ENCODE measurements at regions not wholly inside any gene's neighbourhood (a gene's known extent, or its start where the extent isn't known, plus 50 kb on each side); places are given as distances from the start of the nearest gene placed in this dataset.

GRCh38 chr22:22069450-22070370 is 87.1 kb upstream of the TOP3B start:
- TF ChIP-seq EZH2 (IDR thresholded peaks at IDR 0.05; ENCODE audit: borderline replicate concordance, low read depth, low read length, severe bottlenecking) (no peak), CTCF (IDR thresholded peaks at IDR 0.05; ENCODE audit: extremely low read depth in 1 of 2, insufficient read depth in 1 of 2, low read depth in 1 of 2, low read length in 2 of 2) (no peak), JUN (IDR thresholded peaks at IDR 0.05; ENCODE audit: borderline replicate concordance, insufficient read depth, insufficient read length, low read depth) (no peak), POLR2AphosphoS5 (IDR thresholded peaks at IDR 0.05; ENCODE audit: insufficient read depth, low read depth, low read length) (no peak), GATA2 (IDR thresholded peaks at IDR 0.05; ENCODE audit: insufficient read depth, insufficient read length, low read depth, low read length) (no peak), MAX (IDR thresholded peaks at IDR 0.05; ENCODE audit: insufficient read depth, insufficient read length) (no peak), MYC (IDR thresholded peaks at IDR 0.05; ENCODE audit: low read depth, low read length) (no peak), POLR2A (IDR thresholded peaks at IDR 0.05; ENCODE audit: low read depth, low read length) (no peak)

Data from endothelial cell of umbilical vein (primary cell).